NOMO-1 treated with DMSO at 0.1 percent for 48 hours (cell line): ENCODE measurements at regions not wholly inside any gene's neighbourhood (a gene's known extent, or its start where the extent isn't known, plus 50 kb on each side); places are given as distances from the start of the nearest gene placed in this dataset.
"Not testable (repeated sequence)": the region's sequence is repeated elsewhere in the genome, so short reads cannot be mapped to it uniquely, and the experiment has no call there.

Experiments used
- DNase-seq: peaks from one replicate; lab custom pipeline; 2025; ENCODE audit not compliant: unreplicated experiment; lab: John Stamatoyannopoulos, UW

DNA sequence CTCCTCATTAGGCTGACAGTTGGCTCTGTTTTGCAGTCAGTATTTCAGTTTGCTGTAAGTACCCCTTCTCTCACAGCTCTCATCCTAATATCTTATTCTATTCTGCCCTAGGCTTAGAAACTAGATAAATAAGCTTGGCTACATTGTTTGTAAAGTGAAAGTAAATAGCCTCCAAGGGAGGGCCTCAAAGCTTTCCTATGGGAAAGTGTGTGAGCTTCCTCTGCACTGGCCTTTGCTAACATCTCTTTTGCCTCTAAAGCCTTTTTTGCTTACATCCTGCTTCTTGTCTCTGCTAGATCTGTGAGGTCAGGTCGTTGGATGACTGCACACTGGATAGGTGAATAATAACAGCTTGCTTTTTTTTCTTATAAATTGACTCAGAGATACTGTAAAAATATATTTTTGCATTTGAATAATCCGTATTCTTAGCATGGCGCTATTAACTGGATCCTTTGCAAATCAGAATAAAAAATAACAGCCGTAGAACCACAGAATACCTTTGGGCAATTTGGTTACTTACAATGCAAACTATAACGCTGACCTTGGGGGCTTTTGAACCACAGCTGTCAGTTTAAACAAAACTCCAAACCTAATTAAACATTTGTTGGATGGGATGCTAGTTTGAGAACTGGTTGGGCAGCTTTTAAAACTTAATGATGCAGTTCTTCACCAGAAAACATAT, 55.1 kb downstream of the TTC6 start:
- no peak for DNase-seq

DNA sequence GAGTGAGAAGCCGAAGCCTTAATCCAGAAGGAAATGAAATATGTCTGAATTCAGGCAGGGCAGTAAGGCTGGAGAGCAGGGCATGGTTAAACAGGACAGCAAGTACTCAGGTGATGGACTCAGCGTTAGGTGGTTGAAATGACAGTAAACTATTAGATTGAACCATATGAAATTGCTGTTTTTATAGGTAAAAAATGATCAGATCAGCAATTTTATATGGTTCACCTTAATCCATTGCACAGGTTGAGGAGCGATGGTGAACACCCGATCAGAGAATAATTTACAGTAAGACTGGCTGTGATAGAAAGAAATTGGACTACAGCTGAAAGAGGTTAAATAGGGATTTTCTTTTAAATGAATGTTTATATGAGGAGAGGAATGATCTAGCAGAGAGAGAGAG, 56.6 kb downstream of the TTC6 start:
- DNase-seq: no peak

DNA sequence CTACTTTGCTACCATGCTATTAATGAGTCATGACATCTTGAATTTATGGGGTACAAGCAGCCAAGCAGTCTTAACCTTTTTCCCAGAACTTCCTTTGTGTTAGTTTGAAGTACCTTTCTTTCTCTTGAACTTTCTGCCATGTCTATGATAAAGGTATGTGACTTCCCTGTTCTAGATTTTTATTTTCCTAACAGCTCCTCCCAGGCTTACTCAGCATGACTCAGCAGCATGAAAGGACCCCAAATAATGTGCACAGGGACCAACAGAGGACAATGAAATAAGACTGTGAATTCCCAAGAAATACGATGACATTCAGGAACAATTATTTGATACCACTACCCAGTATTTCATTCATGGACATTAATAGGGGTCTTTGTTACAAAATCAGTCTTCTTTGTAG, 60.0 kb downstream of the TTC6 start:
- DNase-seq: no peak

DNA sequence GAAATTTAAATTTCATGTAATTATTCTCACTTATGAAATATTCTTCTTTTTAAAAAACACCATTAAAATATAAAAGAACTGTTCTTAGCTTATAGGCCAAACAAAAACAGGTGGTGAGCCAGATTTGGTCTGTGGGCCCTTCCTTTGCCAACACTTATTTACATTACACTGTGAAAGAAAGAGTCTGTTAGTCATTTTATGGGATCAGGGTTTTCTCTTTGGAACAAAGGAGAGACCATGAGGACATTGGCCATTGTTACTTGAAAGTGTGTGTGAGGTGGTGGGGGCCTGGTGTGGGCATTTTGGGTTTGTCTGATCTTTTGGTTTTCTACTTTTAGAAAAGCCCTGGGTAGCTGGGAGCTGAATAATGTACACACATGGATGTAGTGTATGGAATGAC, 62.7 kb downstream of the TTC6 start:
- no peak for DNase-seq

DNA sequence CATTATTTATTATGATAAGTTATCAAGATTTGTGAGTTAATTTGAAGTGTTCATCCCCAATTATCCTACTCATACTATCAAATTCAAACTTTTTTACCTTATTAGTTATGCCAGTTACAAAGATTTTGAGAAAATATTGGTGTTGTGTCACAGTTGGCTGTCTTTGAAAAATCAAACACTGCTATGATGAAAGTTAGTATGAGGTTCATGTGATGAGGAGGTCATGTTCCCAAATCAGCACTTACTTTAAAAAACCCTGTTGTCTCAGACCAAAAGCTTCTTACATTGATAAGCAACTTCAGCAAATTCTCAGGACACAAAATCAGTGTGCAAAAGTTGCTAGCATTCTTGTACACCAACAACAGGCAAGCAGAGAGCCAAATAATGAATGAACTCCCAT, 68.1 kb downstream of the TTC6 start:
- DNase-seq: no peak

DNA sequence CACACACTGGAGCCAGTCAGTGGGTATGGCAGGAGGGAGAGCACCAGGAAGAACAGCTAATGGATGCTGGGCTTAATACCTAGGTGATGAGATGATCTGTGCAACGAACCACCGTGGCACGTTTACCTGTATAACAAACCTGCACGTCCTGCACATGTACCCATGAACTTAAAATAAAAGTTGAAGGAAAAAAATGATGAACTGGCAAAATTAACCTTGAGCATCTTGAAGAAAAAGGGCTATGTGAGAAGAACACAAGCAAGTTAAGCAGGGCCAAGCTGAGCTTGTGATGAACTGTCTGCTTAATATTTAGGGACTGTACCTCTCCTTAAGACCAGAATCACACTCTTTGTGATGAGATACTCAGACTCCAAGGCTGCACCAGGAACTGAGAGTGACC, 70.0 kb downstream of the TTC6 start:
- DNase-seq: no peak

DNA sequence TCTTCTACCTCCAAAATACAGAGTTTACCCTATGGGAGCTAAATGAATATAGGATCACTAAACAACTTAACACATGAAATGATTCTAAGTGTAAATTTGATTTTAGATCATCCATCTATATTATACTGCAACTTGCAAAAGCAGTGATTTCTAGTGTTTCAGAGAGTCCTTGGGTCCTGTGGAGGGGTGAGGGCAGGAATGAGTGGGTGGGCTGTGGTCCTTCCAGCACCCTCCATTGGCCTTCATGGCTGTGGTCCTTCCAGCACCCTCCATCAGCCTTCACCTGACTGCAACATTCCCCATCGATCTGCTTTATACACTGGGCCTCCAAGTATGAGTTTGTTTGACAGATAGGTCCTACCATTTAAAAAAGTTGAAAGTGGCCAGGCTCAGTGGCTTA, 70.5 kb downstream of the TTC6 start:
- DNase-seq: no peak

DNA sequence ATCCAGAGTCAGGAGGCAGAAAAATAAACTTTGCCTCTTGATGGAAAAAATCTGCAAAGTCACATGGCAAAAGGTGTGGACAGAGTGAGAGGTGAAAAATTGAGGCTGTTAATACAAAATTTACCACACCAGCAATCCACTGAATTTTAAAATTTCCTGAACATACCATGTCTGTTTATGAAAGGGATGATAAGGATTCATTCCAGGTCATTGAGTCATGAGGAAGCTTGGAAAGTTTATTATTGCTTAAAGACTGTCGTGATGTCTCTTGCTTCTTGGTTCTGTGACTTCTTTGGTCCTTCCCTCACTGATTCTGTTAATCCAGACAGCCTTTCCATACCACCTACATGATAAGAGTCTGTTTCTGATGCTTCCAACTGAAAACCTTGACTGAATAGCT, 73.2 kb downstream of the TTC6 start:
- DNase-seq: no peak

DNA sequence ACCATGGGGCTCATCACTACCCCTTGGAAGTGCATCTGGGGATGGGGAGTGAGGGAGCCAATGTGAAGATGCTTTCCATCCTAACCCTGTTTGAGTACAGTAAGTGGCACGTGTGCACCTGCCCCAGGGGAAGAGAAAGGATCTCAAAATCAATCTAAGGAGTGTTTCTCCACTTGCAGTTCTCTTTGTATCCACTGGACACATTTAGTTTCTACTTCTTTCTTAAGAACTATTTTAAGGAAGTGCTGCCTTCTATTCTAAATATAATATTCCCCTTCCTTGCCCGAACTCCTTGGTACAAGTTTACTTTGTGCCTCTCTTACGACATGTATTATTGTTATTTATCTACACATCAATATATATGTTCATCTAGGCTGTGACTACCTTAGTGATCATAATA, 73.8 kb downstream of the TTC6 start:
- DNase-seq: no peak

DNA sequence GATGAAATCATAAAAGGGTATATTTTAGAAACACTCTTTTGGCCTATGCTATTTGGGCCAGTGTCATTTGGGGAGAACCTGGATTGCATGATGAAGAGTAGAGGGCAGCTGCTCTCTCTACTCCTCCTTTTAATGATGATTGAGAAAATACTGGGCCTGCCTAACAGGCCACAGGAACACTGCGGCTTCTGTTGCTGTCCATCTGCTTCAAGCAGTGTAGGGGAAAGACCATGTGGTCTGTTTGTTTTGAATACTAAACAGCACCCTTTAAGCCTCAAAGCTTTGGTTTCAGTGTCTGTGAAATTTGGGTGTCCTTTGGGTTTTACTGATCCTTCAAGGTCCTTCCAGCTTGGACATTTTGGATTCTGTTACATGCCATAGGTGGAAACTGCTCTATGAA, 78.0 kb downstream of the TTC6 start:
- DNase-seq: no peak

DNA sequence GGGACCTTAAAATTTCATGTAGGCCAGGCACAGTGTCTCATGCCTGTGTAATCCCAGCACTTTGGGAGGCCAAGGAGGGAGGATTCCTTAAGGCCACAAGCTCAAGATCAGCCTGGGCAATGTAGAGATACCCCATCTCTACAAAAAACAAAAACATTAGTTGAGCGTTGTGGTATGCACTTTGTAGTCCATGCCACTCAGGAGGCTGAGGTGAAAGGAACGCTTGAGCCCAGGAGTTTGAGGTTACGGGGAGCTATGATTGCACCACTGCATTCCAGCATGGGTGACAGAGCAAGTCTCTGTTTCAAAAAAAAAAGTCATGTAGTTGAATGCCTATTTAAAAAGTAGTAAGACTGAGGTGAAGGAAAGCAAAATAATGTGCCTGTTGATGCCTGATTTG, 83.5 kb downstream of the TTC6 start:
- DNase-seq: no peak

DNA sequence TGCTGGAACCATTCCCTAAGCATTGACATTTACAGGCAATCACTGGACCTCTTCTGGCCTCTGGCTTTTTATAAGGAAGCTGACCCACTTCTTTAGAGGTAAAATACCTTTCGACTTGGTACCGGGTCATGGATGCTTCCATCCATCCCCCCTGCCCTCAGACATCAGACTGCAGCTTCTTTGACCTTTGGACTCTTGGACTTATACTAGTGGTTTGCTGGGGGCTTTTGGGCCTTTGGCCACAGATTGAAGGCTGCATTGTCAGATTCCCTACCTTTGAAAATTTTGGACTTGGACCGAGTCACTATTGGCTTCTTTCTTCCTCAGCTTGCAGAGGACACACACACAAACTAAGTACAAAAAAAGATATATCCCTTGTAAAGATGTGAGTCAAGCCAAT, 86.1 kb downstream of the TTC6 start:
- no peak for DNase-seq

DNA sequence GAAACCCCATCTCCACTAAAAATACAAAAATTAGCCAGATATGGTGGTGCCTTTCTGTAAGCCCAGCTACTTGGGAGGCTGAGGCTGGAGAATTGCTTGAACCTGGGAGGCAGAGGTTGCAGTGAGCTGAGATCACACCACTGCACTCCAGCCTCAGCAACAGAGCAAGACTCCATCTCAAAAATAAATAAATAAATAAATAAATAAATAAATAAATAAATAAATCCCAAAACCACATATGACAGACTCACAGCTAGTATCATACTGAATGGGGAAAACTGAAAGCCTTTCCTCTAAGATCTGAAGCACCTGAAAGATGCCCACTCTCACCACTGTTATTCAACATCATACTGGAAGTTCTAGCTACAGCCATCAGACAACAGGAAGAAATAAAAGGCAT, 97.3 kb downstream of the TTC6 start:
- not testable (repeated sequence) for DNase-seq

DNA sequence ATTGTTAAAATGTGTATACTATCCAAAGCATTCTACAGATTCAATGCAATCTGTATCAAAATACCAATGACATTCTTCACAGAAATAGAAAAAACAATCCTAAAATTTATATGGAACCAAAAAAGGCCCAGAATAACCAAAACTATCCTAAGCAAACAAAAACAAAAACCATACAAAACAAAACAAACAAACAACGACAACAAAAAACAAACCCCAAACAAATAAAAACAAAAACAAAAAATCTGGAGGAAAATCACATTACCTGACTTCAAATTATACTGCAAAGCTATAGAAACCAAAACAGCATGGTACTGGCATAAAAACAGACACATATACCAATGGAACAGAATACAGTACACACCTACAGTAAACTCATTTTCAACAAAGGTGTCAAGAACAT, 98.0 kb downstream of the TTC6 start:
- not testable (repeated sequence) for DNase-seq

DNA sequence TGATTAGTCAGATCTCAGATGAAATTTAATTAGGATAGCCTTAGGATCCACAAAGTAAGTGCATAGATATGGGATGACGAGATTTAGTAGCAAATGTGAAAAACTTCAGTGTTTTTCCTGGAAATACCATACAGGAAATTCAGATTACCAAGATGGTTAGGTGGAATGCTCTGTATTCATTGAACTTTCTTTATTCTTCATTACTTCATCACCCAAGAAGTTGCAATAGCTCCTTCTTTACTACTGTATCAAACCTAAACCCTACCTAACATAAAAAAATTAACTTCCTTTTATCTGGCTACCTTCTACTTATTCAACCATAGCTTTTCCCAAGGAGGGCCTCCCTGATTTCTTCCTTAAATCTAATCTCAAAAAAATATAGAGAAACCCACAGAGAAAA, 100.4 kb downstream of the TTC6 start:
- no peak for DNase-seq

DNA sequence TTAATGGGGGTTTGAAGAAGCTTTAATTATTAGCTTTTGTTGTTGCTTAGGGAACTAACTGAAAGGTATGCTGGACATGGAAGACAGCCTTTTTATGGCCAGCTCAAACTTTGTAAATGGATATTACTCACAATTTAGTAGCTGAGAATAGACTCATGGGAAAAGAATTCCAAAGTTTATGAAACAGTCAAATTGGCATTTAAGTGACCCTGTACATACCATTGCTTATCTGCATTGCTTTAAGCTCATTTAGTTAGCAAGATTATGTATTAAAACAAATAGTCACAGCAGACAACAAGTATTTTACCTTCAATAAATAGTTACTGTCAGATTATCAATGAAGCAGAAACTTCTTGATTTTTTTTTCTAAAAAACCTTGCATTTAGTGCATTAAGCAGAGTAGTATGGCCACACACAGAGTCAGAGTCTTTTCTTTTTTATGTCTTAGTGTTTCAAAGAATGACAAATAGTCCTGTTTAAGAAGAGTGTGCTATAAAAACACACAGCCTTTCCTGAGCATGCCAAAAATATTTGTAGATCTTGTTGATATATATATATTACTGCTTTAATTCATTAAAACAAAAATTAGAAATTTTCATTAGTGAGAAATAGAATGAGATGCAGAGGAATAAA, 102.2 kb downstream of the TTC6 start:
- no peak for DNase-seq

DNA sequence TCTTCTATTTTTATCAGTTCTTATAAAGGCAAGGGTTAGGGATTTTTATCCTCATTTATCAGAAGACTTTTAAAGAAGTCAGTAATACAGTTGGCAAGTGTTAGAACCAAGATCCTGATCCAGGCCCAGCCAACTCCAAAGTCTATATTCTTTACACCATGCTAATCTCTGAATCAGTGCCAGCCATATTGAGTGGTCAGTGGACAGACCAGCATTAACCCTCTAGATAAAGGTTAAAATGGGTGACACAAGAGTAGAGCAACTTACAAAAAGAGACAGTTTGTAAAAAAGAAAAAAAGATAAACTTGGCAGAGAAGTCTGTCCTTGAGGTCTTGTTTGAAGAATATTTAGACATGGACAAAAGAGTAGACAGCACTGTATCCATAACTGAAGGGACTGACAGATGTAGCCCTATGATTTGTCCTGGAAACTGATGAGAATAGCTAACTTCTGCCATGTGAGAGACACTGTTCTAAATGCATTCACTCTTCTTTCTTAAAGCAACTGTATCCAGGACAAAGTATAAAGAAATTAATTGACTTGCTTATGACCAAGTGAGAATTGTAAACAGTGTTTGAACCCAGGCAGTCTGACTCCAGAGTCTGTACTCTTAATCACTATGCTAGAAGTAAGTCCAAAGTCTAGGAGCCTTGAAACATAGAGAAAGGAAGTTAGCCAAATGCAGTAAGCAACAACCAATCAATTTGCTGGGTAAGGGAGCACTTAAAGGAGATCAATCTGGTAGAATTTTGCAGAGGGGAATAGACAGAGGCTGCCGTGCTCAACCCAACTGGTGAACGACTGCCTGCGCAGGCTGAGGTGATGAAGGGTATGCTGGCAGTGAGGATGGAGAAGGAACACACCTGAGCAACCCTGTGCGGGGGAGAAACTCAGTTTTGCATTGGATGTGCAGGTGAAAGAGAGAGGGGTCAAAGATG, 103.7 kb downstream of the TTC6 start:
- no peak for DNase-seq

DNA sequence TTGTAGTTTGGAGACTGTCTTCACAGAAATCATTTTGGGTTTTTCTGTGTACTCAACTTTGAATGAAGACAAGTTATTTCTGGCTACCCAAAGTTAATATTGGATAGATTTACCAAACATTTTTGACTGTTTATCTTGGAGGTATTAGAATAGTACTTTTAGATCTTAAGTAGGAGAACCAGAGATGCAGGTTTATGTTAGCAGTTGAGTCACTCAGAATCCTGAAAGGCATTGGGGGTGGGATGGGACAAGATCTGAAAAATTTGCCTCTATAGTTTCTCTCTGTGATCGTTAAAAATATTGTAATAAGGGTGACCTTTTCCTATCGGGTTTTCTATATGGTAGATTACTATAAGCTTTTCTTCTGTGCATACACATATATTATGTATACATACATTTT, 112.3 kb downstream of the TTC6 start:
- no peak for DNase-seq

DNA sequence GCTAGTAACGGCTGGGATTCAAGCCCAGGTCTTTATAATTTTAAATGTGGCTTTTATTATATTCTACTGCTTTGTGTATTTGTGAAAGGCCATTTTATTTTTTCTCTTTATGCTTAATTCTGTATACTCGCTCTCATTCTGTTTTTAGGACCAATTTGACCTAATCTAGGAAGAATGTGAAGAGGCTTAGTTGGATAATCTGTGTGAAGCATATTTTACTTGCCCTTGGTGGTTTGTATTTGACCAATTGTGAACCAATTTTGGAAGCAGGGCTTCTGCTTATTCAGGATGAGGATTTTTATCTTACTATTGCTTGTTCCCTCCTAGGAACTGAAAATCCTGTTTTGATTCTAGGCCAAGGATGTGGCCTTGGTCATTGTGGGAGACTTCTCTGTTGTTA, 113.1 kb downstream of the TTC6 start:
- no peak for DNase-seq

DNA sequence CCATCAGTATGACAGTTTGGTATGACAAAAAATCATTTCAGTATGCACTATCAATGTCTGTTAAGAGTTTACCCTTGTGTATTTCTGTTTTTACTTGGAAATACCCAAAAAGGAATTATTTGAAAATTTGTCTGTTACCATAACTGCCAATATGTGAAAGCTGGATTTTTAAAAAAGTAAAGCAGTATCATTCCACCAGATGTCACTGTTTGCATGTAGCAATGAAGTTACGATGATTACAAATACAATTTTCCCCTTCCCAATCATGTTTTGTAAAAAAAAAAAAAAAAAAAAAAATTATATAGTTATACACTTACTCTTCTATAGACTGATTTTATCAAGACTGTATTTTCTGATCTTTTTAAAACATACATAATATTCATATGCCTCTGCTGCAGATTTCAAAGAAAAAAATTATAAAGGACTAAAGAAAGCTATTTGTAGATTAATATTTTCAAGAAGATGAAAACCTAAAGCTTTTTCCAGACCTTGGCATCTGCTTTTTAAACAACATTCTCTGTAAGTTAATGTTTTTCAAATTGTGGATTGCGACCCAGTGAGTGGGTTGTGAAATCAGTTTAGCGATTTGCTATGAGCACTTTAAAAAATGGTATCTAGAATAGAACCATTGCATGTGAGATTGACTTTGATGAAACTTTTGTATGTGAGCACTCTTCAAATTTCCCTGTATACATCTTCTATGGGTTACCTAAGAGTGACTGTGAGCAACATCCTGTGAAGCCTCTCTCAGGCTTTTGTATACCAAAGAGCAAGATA, 114.2 kb downstream of the TTC6 start:
- DNase-seq: no peak

DNA sequence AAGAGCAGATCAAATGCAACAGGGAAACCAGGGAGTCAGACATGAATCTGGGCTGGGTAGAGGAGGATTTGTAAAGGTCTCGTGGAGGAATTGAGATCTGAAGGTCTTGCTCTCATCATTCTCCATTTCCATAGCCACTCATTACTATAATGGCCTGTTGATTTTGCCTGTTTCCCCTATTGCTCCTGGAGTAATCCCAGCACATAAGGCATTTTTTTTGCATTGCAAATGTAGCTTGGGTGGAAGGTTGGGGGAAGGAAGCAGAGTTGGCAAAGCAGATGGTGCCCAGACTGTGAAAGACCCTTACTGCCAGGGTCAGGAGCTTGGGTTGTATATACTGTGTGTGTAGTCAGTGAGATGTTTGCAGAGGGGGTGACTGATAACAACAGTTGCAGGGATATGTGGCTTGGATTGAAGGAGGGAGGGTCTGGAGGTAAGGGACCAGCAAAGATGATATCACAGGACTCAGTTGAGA, 116.0 kb downstream of the TTC6 start:
- DNase-seq: no peak
